WTC11 (cell line): ENCODE measurements at regions not wholly inside any gene's neighbourhood (a gene's known extent, or its start where the extent isn't known, plus 50 kb on each side); places are given as distances from the start of the nearest gene placed in this dataset.

Experiments
- ATAC-seq: fragments of 200-7000 bp; cut with Tn5 transposase; 2 replicates; pipeline ENCODE4 v1.10.0; 2021; ENCODE audit warnings: mild to moderate bottlenecking, moderate library complexity
- CTCF ChIA-PET: fragments of 300-600 bp; sonication (Branson Sonifier 250); formaldehyde crosslinking; loops from one replicate; lab custom pipeline; 2021; ENCODE audit warnings: antibody characterized with exemption; lab: Charles Lee
- POLR2A ChIA-PET: fragments of 350-600 bp; sonication (Branson Sonifier 250); formaldehyde crosslinking; loops from one replicate; lab custom pipeline; 2021; ENCODE audit warnings: antibody characterized with exemption; lab: Charles Lee
- DNase-seq: peaks from one replicate; pipeline ENCODE4 v3.0.0; 2021; ENCODE audit warnings: low spot score
- H3K27ac Mint-ChIP-seq: 2 replicates; pipeline ENCODE4 v1.8.0; 2021; ENCODE audit warnings: mixed read lengths
- H3K27me3 Mint-ChIP-seq: 2 replicates; pipeline ENCODE4 v1.8.0; 2021; ENCODE audit warnings: low read depth, mild to moderate bottlenecking, moderate library complexity, mixed read lengths
- H3K36me3 Mint-ChIP-seq: 2 replicates; pipeline ENCODE4 v1.8.0; 2021; ENCODE audit warnings: mixed read lengths
- H3K4me1 Mint-ChIP-seq: 2 replicates; pipeline ENCODE4 v1.8.0; 2022; ENCODE audit warnings: mixed read lengths
- H3K4me3 Mint-ChIP-seq: 2 replicates; pipeline ENCODE4 v1.8.0; 2021; ENCODE audit warnings: mild to moderate bottlenecking, moderate library complexity, mixed read lengths
- H3K9me3 Mint-ChIP-seq: 2 replicates; pipeline ENCODE4 v1.8.0; 2021; ENCODE audit warnings: mixed read lengths
- ATF2 ChIP-seq: sonication (generic); formaldehyde crosslinking; IDR thresholded peaks from 2 replicates; pipeline ENCODE4 v1.8.1; 2022; ENCODE audit warnings: low read depth, missing genetic modification reagents, borderline replicate concordance
- E2F1 ChIP-seq: sonication (generic); formaldehyde crosslinking; IDR thresholded peaks from 2 replicates; pipeline ENCODE4 v1.8.0; 2022; ENCODE audit warnings: mild to moderate bottlenecking, missing genetic modification reagents
- FOXP1 ChIP-seq: sonication (generic); formaldehyde crosslinking; IDR thresholded peaks from 2 replicates; pipeline ENCODE4 v1.8.0; 2022; ENCODE audit warnings: missing genetic modification reagents, mild to moderate bottlenecking, moderate library complexity, borderline replicate concordance
- JUN ChIP-seq: sonication (generic); formaldehyde crosslinking; IDR thresholded peaks from 2 replicates; pipeline ENCODE4 v1.8.0; 2023; ENCODE audit warnings: mild to moderate bottlenecking, missing genetic modification reagents
- MYBL2 ChIP-seq: sonication (generic); formaldehyde crosslinking; IDR thresholded peaks from 2 replicates; pipeline ENCODE4 v1.8.1; 2023; ENCODE audit warnings: mild to moderate bottlenecking, moderate library complexity, missing genetic modification reagents
- NFATC4 ChIP-seq: fragments of 250-450 bp; sonication (Bioruptor Pico); IDR thresholded peaks from 2 replicates; pipeline ENCODE4 v1.9.0; 2021; ENCODE audit warnings: mild to moderate bottlenecking
- RELA ChIP-seq: sonication (generic); formaldehyde crosslinking; IDR thresholded peaks from 2 replicates; pipeline ENCODE4 v1.8.1; 2022; ENCODE audit warnings: missing genetic modification reagents, mild to moderate bottlenecking, borderline replicate concordance
- RORB ChIP-seq: fragments of 250-450 bp; sonication (Bioruptor Pico); IDR thresholded peaks from 2 replicates; pipeline ENCODE4 v1.9.0; 2021; ENCODE audit warnings: mild to moderate bottlenecking
- SMAD4 ChIP-seq: sonication (generic); formaldehyde crosslinking; IDR thresholded peaks from 2 replicates; pipeline ENCODE4 v1.8.0; 2022; ENCODE audit warnings: mild to moderate bottlenecking, missing genetic modification reagents
- TCF7 ChIP-seq: sonication (generic); formaldehyde crosslinking; IDR thresholded peaks from 2 replicates; pipeline ENCODE4 v1.8.0; 2022; ENCODE audit warnings: mild to moderate bottlenecking, low read depth, missing genetic modification reagents, moderate library complexity
- USF1 ChIP-seq: sonication (generic); formaldehyde crosslinking; IDR thresholded peaks from 2 replicates; pipeline ENCODE4 v1.8.0; 2022; ENCODE audit warnings: mild to moderate bottlenecking, missing genetic modification reagents
- ZNF396 ChIP-seq: fragments of 250-450 bp; sonication (Bioruptor Pico); IDR thresholded peaks from 2 replicates; pipeline ENCODE4 v1.8.0; 2021; ENCODE audit warnings: mild to moderate bottlenecking, moderate library complexity, borderline replicate concordance
- ZNF423 ChIP-seq: fragments of 250-450 bp; sonication (Bioruptor Pico); IDR thresholded peaks from 2 replicates; pipeline ENCODE4 v2.1.2; 2022; ENCODE audit warnings: mild to moderate bottlenecking, moderate library complexity
- ZNF425 ChIP-seq: fragments of 250-450 bp; sonication (Bioruptor Pico); conservative IDR thresholded peaks from 2 replicates; pipeline ENCODE4 v1.9.0; 2021; ENCODE audit warnings: mild to moderate bottlenecking
- ZSCAN18 ChIP-seq: fragments of 250-450 bp; sonication (Bioruptor Pico); IDR thresholded peaks from 2 replicates; pipeline ENCODE4 v2.1.2; 2022; ENCODE audit warnings: mild to moderate bottlenecking, moderate library complexity

GRCh38 chr4:84022564-84022963, 476.5 kb downstream of the NKX6-1 start (continued):
- no peak for TF ChIP-seq ZNF425 (CRISPR knock-in tag)

GRCh38 chr4:84019626-84020025, 479.5 kb downstream of the NKX6-1 start:
- no peak for TF ChIP-seq SMAD4 (CRISPR knock-in tag)
- no peak for TF ChIP-seq ZNF396
- TF ChIP-seq ZSCAN18, result no peak
- no peak for TF ChIP-seq RORB
- no peak for TF ChIP-seq USF1 (CRISPR knock-in tag)
- TF ChIP-seq NFATC4 (CRISPR knock-in tag), result no peak
- no peak for TF ChIP-seq E2F1
- no peak for TF ChIP-seq JUN (CRISPR knock-in tag)
- no peak for TF ChIP-seq ATF2
- ATAC-seq, result no peak
- no peaks in the 10 kb centered on the region for H3K27me3 Mint-ChIP-seq
- ChIA-PET POLR2A (no interaction called here), CTCF (no interaction called here)
- no peaks in the 10 kb centered on the region for H3K36me3 Mint-ChIP-seq
- H3K4me3 Mint-ChIP-seq, result no peak overlapping the region
- H3K4me1 Mint-ChIP-seq, result peaks cover 7% of the 10 kb centered on the region
- DNase-seq, result no peak
- H3K9me3 Mint-ChIP-seq, result no peaks in the 10 kb centered on the region
- no peak overlapping the region for H3K27ac Mint-ChIP-seq

- no peak for TF ChIP-seq E2F1
- no peak for TF ChIP-seq SMAD4 (CRISPR knock-in tag)
- TF ChIP-seq RELA (CRISPR knock-in tag), result no peak
- no peak for TF ChIP-seq FOXP1
- no peak for TF ChIP-seq ZNF423 (CRISPR knock-in tag)
- TF ChIP-seq TCF7, result no peak
- TF ChIP-seq USF1 (CRISPR knock-in tag), result no peak
- TF ChIP-seq MYBL2, result no peak
- no peaks in the 10 kb centered on the region for H3K36me3 Mint-ChIP-seq
- no peak overlapping the region for H3K4me3 Mint-ChIP-seq
- ATAC-seq (no peak), DNase-seq (no peak)
- no peaks in the 10 kb centered on the region for H3K27me3 Mint-ChIP-seq
- ChIA-PET CTCF (interaction anchor here (1.4 kb wide), 1 partner anchor 9 kb away, joined by 7 read pairs; no protein-coding TSS in a partner anchor), POLR2A (no interaction called here)
- H3K9me3 Mint-ChIP-seq, result no peaks in the 10 kb centered on the region
- no peaks in the 10 kb centered on the region for H3K4me1 Mint-ChIP-seq
- H3K27ac Mint-ChIP-seq, result no peak overlapping the region
Measured at GRCh38 chr4:84003046-84003445, 467.1 kb downstream of the GPAT3 start.
